H1 (cell line): ENCODE measurements at regions not wholly inside any gene's neighbourhood (a gene's known extent, or its start where the extent isn't known, plus 50 kb on each side); places are given as distances from the start of the nearest gene placed in this dataset.

Source experiments
- BACH1 ChIP-seq: IDR thresholded peaks from 2 replicates; pipeline ENCODE4 v1.6.1; 2012; ENCODE audit warnings: low read length, improper control_type of control experiment
- CHD7 ChIP-seq: fragments of 300-600 bp; sonication (generic); IDR thresholded peaks from 2 replicates; pipeline ENCODE4 v1.7.1; 2012; ENCODE audit warnings: low read length, moderate library complexity, mild to moderate bottlenecking, inconsistent platforms; ENCODE audit not compliant: insufficient replicate concordance
- CREB1 ChIP-seq: IDR thresholded peaks from 2 replicates; pipeline ENCODE4 v1.6.1; 2012; ENCODE audit warnings: inconsistent platforms
- MAFK ChIP-seq: IDR thresholded peaks from 2 replicates; pipeline ENCODE4 v1.6.1; 2012; ENCODE audit warnings: low read depth, mild to moderate bottlenecking, improper control_type of control experiment, low read length
- SUZ12 ChIP-seq: fragments of 200-600 bp; sonication (generic); IDR thresholded peaks from 2 replicates; pipeline ENCODE4 v1.6.1; 2012; ENCODE audit warnings: mild to moderate bottlenecking, inconsistent platforms, low read length, moderate library complexity, mixed read lengths

- no peak for TF ChIP-seq CHD7
- TF ChIP-seq SUZ12: no peak
- no peak for TF ChIP-seq BACH1
- no peak for TF ChIP-seq CREB1
- no peak for TF ChIP-seq MAFK
- TF ChIP-seq, all 59 proteins: peak for 0
Observed at GRCh38 chr1:199058281-199058680, 419.4 kb downstream of the PTPRC start (continued).
